ENCODE measurements at regions not wholly inside any gene's neighbourhood (a gene's known extent, or its start where the extent isn't known, plus 50 kb on each side); places are given as distances from the start of the nearest gene placed in this dataset.
"Not testable (repeated sequence)": the region's sequence is repeated elsewhere in the genome, so short reads cannot be mapped to it uniquely, and the experiment has no call there.

GRCh38 chr1:191438979-191439378 is 719.3 kb upstream of the RGS18 start:
- no peaks in the 10 kb centered on the region for H3K4me1 ChIP-seq (ENCODE audit: insufficient read depth, low read length)
- CTCF ChIA-PET (ENCODE audit: low intra/inter-chr PET ratio, low total read pairs), result no interaction called here
- FAIRE-seq, result no peak
- POLR2A ChIA-PET, result no interaction called here
- BruUV-seq (replicated peaks), result no TSS peak
- intact Hi-C loops (cut with micrococcal nuclease; ENCODE audit: unreplicated experiment) (no loop called here), in situ Hi-C loops (cut with HindIII; ENCODE audit: extremely low pct_ligation_motif_present, low pct_unique_long_range_greater_than_20kb) (no loop called here)
- H3K9me3 ChIP-seq (ENCODE audit: low read length), result no peaks in the 10 kb centered on the region
- no peak overlapping the region for H2AFZ ChIP-seq (ENCODE audit: low read length)
- no peak overlapping the region for H3K4me2 ChIP-seq (ENCODE audit: low read depth, low read length)
- TF ChIP-seq MAFK (conservative IDR thresholded peaks at IDR 0.05 in 1 of 2, IDR thresholded peaks at IDR 0.05 in 1 of 2; ENCODE audit: low read length in 2 of 2) (peak in 1 of 2 experiments; percentile 53; a peak in 2 of 4 replicates), ZMYM3 (CRISPR knock-in tag; IDR thresholded peaks at IDR 0.05) (no peak)
- no peaks in the 10 kb centered on the region for H4K20me1 ChIP-seq (ENCODE audit: insufficient read depth, low read length)
- H3K4me3 ChIP-seq (replicated peaks in 1 of 3; ENCODE audit: insufficient read depth in 1 of 3, low read depth in 2 of 3, low read length in 3 of 3), result no peak overlapping the region
- ATAC-seq, result no peak
- H3K79me2 ChIP-seq (ENCODE audit: insufficient read depth, low read length), result no peaks in the 10 kb centered on the region
- 0% methylated on average over 1 of the region's 1 CpG for WGBS (ENCODE audit: low lambda C conversion rate)
- H3K9ac ChIP-seq (ENCODE audit: insufficient read depth, low read depth, low read length), result no peak overlapping the region
- H3K27me3 ChIP-seq (ENCODE audit: control insufficient read depth in 1 of 2, insufficient read depth in 2 of 2, low read length in 2 of 2), result no peaks in the 10 kb centered on the region
- no peak for DNase-seq (ENCODE audit: low spot score)
- no peaks in the 10 kb centered on the region for H3K36me3 ChIP-seq (replicated peaks in 1 of 2; ENCODE audit: control insufficient read depth in 1 of 2, insufficient read depth in 2 of 2, low read length in 2 of 2)
- H3K27ac ChIP-seq (ENCODE audit: extremely low read length, insufficient read depth, low read length), result no peak overlapping the region

- H3K4me3 ChIP-seq (replicated peaks in 1 of 3; ENCODE audit: insufficient read depth in 1 of 3, low read depth in 2 of 3, low read length in 3 of 3); POLR2A ChIA-PET; FAIRE-seq; BruUV-seq (replicated peaks); H3K79me2 ChIP-seq (ENCODE audit: insufficient read depth, low read length); in situ Hi-C loops (cut with HindIII; ENCODE audit: extremely low pct_ligation_motif_present, low pct_unique_long_range_greater_than_20kb); H4K20me1 ChIP-seq (ENCODE audit: insufficient read depth, low read length); H3K36me3 ChIP-seq (replicated peaks in 1 of 2; ENCODE audit: control insufficient read depth in 1 of 2, insufficient read depth in 2 of 2, low read length in 2 of 2); H2AFZ ChIP-seq (ENCODE audit: low read length); H3K4me1 ChIP-seq (ENCODE audit: insufficient read depth, low read length); intact Hi-C loops (cut with micrococcal nuclease; ENCODE audit: unreplicated experiment); H3K4me2 ChIP-seq (ENCODE audit: low read depth, low read length); H3K9ac ChIP-seq (ENCODE audit: insufficient read depth, low read depth, low read length); H3K9me3 ChIP-seq (ENCODE audit: low read length); H3K27me3 ChIP-seq (ENCODE audit: control insufficient read depth in 1 of 2, insufficient read depth in 2 of 2, low read length in 2 of 2); H3K27ac ChIP-seq (ENCODE audit: extremely low read length, insufficient read depth, low read length); CTCF ChIA-PET (ENCODE audit: low intra/inter-chr PET ratio, low total read pairs); ATAC-seq; DNase-seq (ENCODE audit: low spot score): not testable (repeated sequence)
- WGBS (ENCODE audit: low lambda C conversion rate), result no CpG with 5 or more reads among the region's 9 CpGs
Measured at GRCh38 chr1:191448279-191448678, 710.0 kb upstream of the RGS18 start.

DNA sequence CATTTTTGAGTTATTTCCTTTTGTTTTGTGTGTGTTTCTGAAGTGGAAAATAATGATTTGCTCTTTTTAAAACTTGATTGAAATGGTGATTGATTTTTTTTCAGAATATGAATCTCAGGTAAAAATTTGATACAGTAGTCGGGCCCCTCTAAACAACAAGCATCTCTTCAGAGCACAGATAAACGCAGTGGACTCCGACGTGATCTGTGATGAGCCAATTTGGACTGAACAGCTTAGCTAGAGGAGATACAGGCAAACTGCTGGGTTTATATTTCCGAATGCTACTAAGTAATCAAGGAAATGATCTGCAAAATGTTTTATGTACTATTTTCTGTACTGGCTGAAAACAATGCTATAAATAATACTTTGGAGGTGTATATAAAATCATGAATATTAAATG is 705.7 kb upstream of the RGS18 start:
- Histone ChIP-seq H3K4me2 (ENCODE audit: low read depth, low read length) (no peak overlapping the region), H3K79me2 (ENCODE audit: insufficient read depth, low read length) (no peaks in the 10 kb centered on the region), H3K9me3 (ENCODE audit: low read length) (no peaks in the 10 kb centered on the region), H3K36me3 (replicated peaks in 1 of 2; ENCODE audit: control insufficient read depth in 1 of 2, insufficient read depth in 2 of 2, low read length in 2 of 2) (no peaks in the 10 kb centered on the region), H3K27me3 (ENCODE audit: control insufficient read depth in 1 of 2, insufficient read depth in 2 of 2, low read length in 2 of 2) (no peaks in the 10 kb centered on the region), H3K9ac (ENCODE audit: insufficient read depth, low read depth, low read length) (no peak overlapping the region), H3K4me3 (replicated peaks in 1 of 3; ENCODE audit: insufficient read depth in 1 of 3, low read depth in 2 of 3, low read length in 3 of 3) (no peak overlapping the region), H3K4me1 (ENCODE audit: insufficient read depth, low read length) (no peaks in the 10 kb centered on the region), H4K20me1 (ENCODE audit: insufficient read depth, low read length) (no peaks in the 10 kb centered on the region), H3K27ac (ENCODE audit: extremely low read length, insufficient read depth, low read length) (no peak overlapping the region), H2AFZ (ENCODE audit: low read length) (no peak overlapping the region)
- no TSS peak for BruUV-seq (replicated peaks)
- ATAC-seq (no peak), FAIRE-seq (no peak), DNase-seq (ENCODE audit: low spot score) (no peak)
- in situ Hi-C loops (cut with HindIII; ENCODE audit: extremely low pct_ligation_motif_present, low pct_unique_long_range_greater_than_20kb), result no loop called here
- intact Hi-C loops (cut with micrococcal nuclease; ENCODE audit: unreplicated experiment), result no loop called here
- WGBS (ENCODE audit: low lambda C conversion rate), result 8% methylated on average over 5 of the region's 5 CpGs
- CTCF ChIA-PET (ENCODE audit: low intra/inter-chr PET ratio, low total read pairs), result no interaction called here
- POLR2A ChIA-PET, result no interaction called here
- no peak for TF ChIP-seq ZNF292 (CRISPR knock-in tag; IDR thresholded peaks at IDR 0.05; ENCODE audit: borderline replicate concordance, low read depth)
- TF ChIP-seq DR1 (CRISPR knock-in tag; IDR thresholded peaks at IDR 0.05), result no peak
- TF ChIP-seq PAF1 (CRISPR knock-in tag; IDR thresholded peaks at IDR 0.05), result no peak
- no peak for TF ChIP-seq ZBTB38 (CRISPR knock-in tag; IDR thresholded peaks at IDR 0.05)
- TF ChIP-seq HNRNPLL (IDR thresholded peaks at IDR 0.05; ENCODE audit: low read depth, low read length, poor library complexity, severe bottlenecking), result no peak
- TF ChIP-seq MIER3 (CRISPR knock-in tag; IDR thresholded peaks at IDR 0.05; ENCODE audit: borderline replicate concordance), result no peak

Data from HepG2 (cell line).